Panc1 (cell line): ENCODE measurements at regions not wholly inside any gene's neighbourhood (a gene's known extent, or its start where the extent isn't known, plus 50 kb on each side); places are given as distances from the start of the nearest gene placed in this dataset.

Experiments used
- ATAC-seq: fragments of 200-7000 bp; cut with Tn5 transposase; 2 replicates; pipeline ENCODE4 v1.9.1; 2020; ENCODE audit warnings: mild to moderate bottlenecking, moderate library complexity
- BruUV-seq: library from RNA; stranded (reverse); fragments of 400-500 nt; replicated peaks from 2 replicates; lab custom pipeline; 2021; lab: Mats Ljungman, UMichigan
- CTCF ChIA-PET: fragments of 300-600 bp; sonication (Branson Sonifier 250); formaldehyde crosslinking; loops from one replicate; lab custom pipeline; 2022; ENCODE audit warnings: antibody characterized with exemption; lab: Charles Lee
- POLR2A ChIA-PET: fragments of 300-600 bp; sonication (Branson Sonifier 250); formaldehyde crosslinking; loops from one replicate; lab custom pipeline; 2022; ENCODE audit warnings: antibody characterized with exemption; lab: Charles Lee
- DNase-seq: peaks from one replicate; pipeline ENCODE4 v3.0.0-alpha.2; 2010; ENCODE audit warnings: low read depth, low spot score
- H3K27ac ChIP-seq: 2 replicates; pipeline ENCODE4 v1.5.1; 2011; ENCODE audit warnings: mild to moderate bottlenecking, low read length, inconsistent platforms
- H3K27me3 ChIP-seq: fragments of 200-500 bp; sonication (Bioruptor generic); 2 replicates; pipeline ENCODE4 v1.6.0; 2014; ENCODE audit warnings: low read length, inconsistent platforms; ENCODE audit not compliant: control insufficient read depth, insufficient read depth
- H3K36me3 ChIP-seq: fragments of 200-500 bp; sonication (Bioruptor generic); 2 replicates; pipeline ENCODE4 v1.5.1; 2014; ENCODE audit warnings: inconsistent platforms, mild to moderate bottlenecking, low read length, moderate library complexity; ENCODE audit not compliant: control insufficient read depth, insufficient read depth
- H3K4me1 ChIP-seq: 2 replicates; pipeline ENCODE4 v1.5.1; 2011; ENCODE audit warnings: inconsistent platforms, mild to moderate bottlenecking, low read length, moderate library complexity; ENCODE audit not compliant: control insufficient read depth, insufficient read depth
- H3K4me3 ChIP-seq, 2 experiments: 2 replicates each; pipeline ENCODE4 v1.5.1; 2011 to 2012; ENCODE audit warnings: low read depth in 2 of 2, low read length in 2 of 2, mild to moderate bottlenecking in 2 of 2, inconsistent platforms in 1 of 2, moderate library complexity in 1 of 2
- H3K9me3 ChIP-seq: fragments of 200-500 bp; sonication (Bioruptor generic); 2 replicates; pipeline ENCODE4 v1.5.1; 2014; ENCODE audit warnings: low read depth, mild to moderate bottlenecking, inconsistent platforms, low read length, moderate library complexity; ENCODE audit not compliant: control insufficient read depth, insufficient read depth
- POLR2AphosphoS5 ChIP-seq: IDR thresholded peaks from 2 replicates; pipeline ENCODE4 v1.6.1; 2012; ENCODE audit warnings: mild to moderate bottlenecking, low read depth, low read length, moderate library complexity
- SIN3A ChIP-seq: IDR thresholded peaks from 2 replicates; pipeline ENCODE4 v1.6.1; 2012; ENCODE audit warnings: low read depth, mild to moderate bottlenecking, low read length, moderate library complexity, borderline replicate concordance; ENCODE audit not compliant: insufficient read depth
- TCF7L2 ChIP-seq: IDR thresholded peaks from 2 replicates; pipeline ENCODE4 v1.6.1; 2011; ENCODE audit warnings: mild to moderate bottlenecking, low read depth, low read length, inconsistent platforms
- in situ Hi-C: cut with HindIII; loops from 2 replicates; pipeline ENCODE4 v1.10.0; 2016; ENCODE audit warnings: low sequenced_read_pairs, low pct_unique_long_range_greater_than_20kb
- intact Hi-C: fragments of 100-400 bp; cut with micrococcal nuclease; formaldehyde crosslinking; loops from one replicate; pipeline ENCODE4 v1.10.0; 2022; ENCODE audit not compliant: unreplicated experiment
- TF ChIP-seq, protein P1 (sequence below): fragments of 450-650 bp; IDR thresholded peaks from 2 replicates; pipeline ENCODE4 v1.5.1; 2017; ENCODE audit warnings: mild to moderate bottlenecking
- TF ChIP-seq, protein P2 (sequence below), 2 experiments: IDR thresholded peaks; 2 replicates each; pipeline ENCODE4 v1.6.1; 2011 to 2012; ENCODE audit warnings: low read depth in 2 of 2, control low read depth in 1 of 2, low read length in 1 of 2, mild to moderate bottlenecking in 1 of 2, moderate library complexity in 1 of 2; ENCODE audit not compliant: insufficient read depth in 1 of 2

DNA sequence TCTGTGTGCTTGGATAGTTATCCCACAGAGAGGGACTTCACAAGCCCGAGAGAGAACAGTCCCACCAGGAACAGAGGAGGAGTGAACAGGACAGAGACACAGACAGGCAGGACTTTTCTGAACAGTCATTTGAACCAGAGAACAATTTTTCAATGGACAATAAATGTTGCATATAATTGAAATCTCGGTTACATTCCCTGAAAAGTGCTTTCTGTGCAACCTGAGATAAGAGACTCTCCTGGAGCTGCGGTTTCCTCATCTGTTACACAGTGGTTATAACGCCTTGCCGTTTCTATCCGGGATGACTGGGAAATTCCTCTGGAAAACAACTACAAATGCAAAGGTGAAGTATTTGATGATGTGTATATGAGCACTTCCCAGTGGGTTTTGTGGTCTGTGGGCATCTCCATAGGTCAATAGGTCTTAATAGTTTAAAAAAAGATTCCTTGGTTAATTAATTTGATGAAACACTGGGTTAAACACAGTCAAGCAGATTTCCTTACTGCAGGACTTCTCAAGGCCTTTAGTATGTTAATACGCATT is 87.2 kb upstream of the HPCAL1 start:
- no TSS peak for BruUV-seq
- TF ChIP-seq, protein P1, sequence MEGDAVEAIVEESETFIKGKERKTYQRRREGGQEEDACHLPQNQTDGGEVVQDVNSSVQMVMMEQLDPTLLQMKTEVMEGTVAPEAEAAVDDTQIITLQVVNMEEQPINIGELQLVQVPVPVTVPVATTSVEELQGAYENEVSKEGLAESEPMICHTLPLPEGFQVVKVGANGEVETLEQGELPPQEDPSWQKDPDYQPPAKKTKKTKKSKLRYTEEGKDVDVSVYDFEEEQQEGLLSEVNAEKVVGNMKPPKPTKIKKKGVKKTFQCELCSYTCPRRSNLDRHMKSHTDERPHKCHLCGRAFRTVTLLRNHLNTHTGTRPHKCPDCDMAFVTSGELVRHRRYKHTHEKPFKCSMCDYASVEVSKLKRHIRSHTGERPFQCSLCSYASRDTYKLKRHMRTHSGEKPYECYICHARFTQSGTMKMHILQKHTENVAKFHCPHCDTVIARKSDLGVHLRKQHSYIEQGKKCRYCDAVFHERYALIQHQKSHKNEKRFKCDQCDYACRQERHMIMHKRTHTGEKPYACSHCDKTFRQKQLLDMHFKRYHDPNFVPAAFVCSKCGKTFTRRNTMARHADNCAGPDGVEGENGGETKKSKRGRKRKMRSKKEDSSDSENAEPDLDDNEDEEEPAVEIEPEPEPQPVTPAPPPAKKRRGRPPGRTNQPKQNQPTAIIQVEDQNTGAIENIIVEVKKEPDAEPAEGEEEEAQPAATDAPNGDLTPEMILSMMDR: no peak
- no peak for TF ChIP-seq SIN3A
- TF ChIP-seq, protein P2, sequence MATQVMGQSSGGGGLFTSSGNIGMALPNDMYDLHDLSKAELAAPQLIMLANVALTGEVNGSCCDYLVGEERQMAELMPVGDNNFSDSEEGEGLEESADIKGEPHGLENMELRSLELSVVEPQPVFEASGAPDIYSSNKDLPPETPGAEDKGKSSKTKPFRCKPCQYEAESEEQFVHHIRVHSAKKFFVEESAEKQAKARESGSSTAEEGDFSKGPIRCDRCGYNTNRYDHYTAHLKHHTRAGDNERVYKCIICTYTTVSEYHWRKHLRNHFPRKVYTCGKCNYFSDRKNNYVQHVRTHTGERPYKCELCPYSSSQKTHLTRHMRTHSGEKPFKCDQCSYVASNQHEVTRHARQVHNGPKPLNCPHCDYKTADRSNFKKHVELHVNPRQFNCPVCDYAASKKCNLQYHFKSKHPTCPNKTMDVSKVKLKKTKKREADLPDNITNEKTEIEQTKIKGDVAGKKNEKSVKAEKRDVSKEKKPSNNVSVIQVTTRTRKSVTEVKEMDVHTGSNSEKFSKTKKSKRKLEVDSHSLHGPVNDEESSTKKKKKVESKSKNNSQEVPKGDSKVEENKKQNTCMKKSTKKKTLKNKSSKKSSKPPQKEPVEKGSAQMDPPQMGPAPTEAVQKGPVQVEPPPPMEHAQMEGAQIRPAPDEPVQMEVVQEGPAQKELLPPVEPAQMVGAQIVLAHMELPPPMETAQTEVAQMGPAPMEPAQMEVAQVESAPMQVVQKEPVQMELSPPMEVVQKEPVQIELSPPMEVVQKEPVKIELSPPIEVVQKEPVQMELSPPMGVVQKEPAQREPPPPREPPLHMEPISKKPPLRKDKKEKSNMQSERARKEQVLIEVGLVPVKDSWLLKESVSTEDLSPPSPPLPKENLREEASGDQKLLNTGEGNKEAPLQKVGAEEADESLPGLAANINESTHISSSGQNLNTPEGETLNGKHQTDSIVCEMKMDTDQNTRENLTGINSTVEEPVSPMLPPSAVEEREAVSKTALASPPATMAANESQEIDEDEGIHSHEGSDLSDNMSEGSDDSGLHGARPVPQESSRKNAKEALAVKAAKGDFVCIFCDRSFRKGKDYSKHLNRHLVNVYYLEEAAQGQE (IDR thresholded peaks at IDR 0.05; ENCODE audit: insufficient read depth in 1 of 2, low read depth in 2 of 2, low read length in 1 of 2): no peak
- TF ChIP-seq POLR2AphosphoS5: no peak
- no peak for TF ChIP-seq TCF7L2

DNA sequence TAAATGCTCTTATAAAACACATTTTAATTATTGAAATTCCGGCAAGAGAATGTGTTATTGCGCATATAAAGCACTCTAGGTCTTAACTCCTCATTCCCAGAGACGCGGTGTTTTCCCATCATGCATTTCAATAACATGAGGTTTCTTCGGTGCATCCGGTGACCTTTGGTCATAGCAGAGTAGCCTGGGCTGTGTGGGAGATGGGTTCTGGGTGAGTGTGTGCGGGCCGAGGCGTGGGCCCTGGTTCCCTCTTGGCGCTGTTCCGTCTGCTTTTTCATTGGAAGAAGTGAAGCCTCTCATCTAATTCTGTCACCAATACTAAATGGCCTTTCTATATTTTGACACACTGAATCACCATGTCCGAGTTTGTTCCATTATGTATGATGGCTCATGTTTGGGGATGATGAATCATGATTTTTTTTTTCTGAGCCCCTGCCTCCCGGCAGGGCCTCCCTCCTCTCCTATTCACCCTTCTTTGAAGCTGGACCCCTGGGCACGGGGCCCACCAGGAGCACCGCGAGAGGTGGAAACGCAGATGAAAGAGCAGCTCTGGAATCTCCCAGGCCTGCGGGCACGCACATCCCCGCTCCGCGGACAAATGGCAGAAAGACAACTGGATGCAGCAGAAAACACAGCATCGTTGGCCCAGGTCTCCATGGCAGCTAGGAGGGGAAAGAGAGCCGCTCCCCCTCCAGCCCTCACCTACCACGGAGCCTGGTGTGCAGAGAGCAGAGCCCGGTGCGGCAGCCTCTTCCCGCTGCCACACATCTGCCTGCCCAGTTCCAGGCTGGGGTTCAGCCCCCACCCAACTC is 85.8 kb upstream of the HPCAL1 start:
- no peak for DNase-seq

More for the DNA sequence above, 87.2 kb upstream of the HPCAL1 start:
- intact Hi-C loops (no loop called here), in situ Hi-C loops (no loop called here)
- DNase-seq (no peak), ATAC-seq (no peak)
- H3K27ac ChIP-seq: no peak overlapping the region
- no peak overlapping the region for H3K4me3 ChIP-seq
- H3K4me1 ChIP-seq: no peaks in the 10 kb centered on the region
- no peaks in the 10 kb centered on the region for H3K27me3 ChIP-seq
- H3K36me3 ChIP-seq: no peaks in the 10 kb centered on the region
- ChIA-PET CTCF (no interaction called here), POLR2A (no interaction called here)
- no peaks in the 10 kb centered on the region for H3K9me3 ChIP-seq

More for the DNA sequence above, 85.8 kb upstream of the HPCAL1 start:
- TF ChIP-seq TCF7L2 (no peak), POLR2AphosphoS5 (no peak), SIN3A (no peak)
- no peak overlapping the region for H3K4me3 ChIP-seq
- 0 out of 2 replicates have a peak, but pooled peaks have one; percentile 4 for ATAC-seq
- CTCF ChIA-PET: no interaction called here
- H3K27me3 ChIP-seq: no peaks in the 10 kb centered on the region
- no peaks in the 10 kb centered on the region for H3K36me3 ChIP-seq
- POLR2A ChIA-PET: no interaction called here
- H3K4me1 ChIP-seq: no peaks in the 10 kb centered on the region
- H3K9me3 ChIP-seq: no peaks in the 10 kb centered on the region
- no peak overlapping the region for H3K27ac ChIP-seq
- intact Hi-C loops: no loop called here
- in situ Hi-C loops: no loop called here
- BruUV-seq: no TSS peak
